Aorta (tissue), 5 donors: ENCODE measurements at regions not wholly inside any gene's neighbourhood (a gene's known extent, or its start where the extent isn't known, plus 50 kb on each side); places are given as distances from the start of the nearest gene placed in this dataset.
A peak's percentile ranks its signal among the peaks of the same experiment; 100 is the strongest.

Source experiments
- ATAC-seq: fragments of 200-7000 bp; cut with Tn5 transposase; one replicate; pipeline ENCODE4 v1.9.1; 2022; ENCODE audit warnings: moderate library complexity; ENCODE audit not compliant: low FRiP score
- DNase-seq, 2 donors: peaks; one replicate each; pipeline ENCODE4 v3.0.0-alpha.2; 2020
- H3K27ac ChIP-seq, 2 donors: one replicate each; pipeline ENCODE4 v1.5.1; 2013; ENCODE audit warnings: low read length in 2 of 2, mild to moderate bottlenecking in 2 of 2, moderate library complexity in 2 of 2, control low read depth in 1 of 2, inconsistent platforms in 1 of 2, low read depth in 1 of 2
- H3K27me3 ChIP-seq, 2 donors: one replicate each; pipeline ENCODE4 v1.6.1; 2013; ENCODE audit warnings: control low read depth in 1 of 2, low read length in 1 of 2, mild to moderate bottlenecking in 1 of 2, moderate library complexity in 1 of 2; ENCODE audit not compliant: insufficient read depth in 2 of 2, control insufficient read depth in 1 of 2
- H3K36me3 ChIP-seq, 2 donors: one replicate each; pipeline ENCODE4 v1.6.1; 2013; ENCODE audit warnings: control low read depth in 1 of 2, low read length in 1 of 2, mild to moderate bottlenecking in 1 of 2; ENCODE audit not compliant: insufficient read depth in 2 of 2, control insufficient read depth in 1 of 2
- H3K4me1 ChIP-seq, 2 donors: one replicate each; pipeline ENCODE4 v1.6.1; 2013; ENCODE audit warnings: low read length in 2 of 2, control low read depth in 1 of 2, mild to moderate bottlenecking in 1 of 2, moderate library complexity in 1 of 2; ENCODE audit not compliant: insufficient read depth in 2 of 2, control insufficient read depth in 1 of 2
- H3K4me3 ChIP-seq, 2 donors: one replicate each; pipeline ENCODE4 v1.5.1; 2013; ENCODE audit warnings: low read length in 2 of 2, control low read depth in 1 of 2, mild to moderate bottlenecking in 1 of 2
- H3K9me3 ChIP-seq: one replicate; pipeline ENCODE4 v1.6.1; 2013; ENCODE audit warnings: mild to moderate bottlenecking, low read length; ENCODE audit not compliant: control insufficient read depth
- WGBS, 2 donors: extraction: QIAGEN DNeasy Blood & Tissue Kit; methylation state at CpG; one replicate each; pipeline ENCODE4 v1.1.7; 2013; 5-methylcytosine and 5-hydroxymethylcytosine counted together
- intact Hi-C, 2 donors: fragments of 100-400 bp; cut with DNase I; formaldehyde crosslinking; loops; one replicate each; pipeline versions ENCODE4 v1.14.2 to v1.15.0; 2022
- donor health status: healthy with polysubstance abuse.
- donor health status: Bipolar disorder and iron deficiency.
- donor health status: DM: no; HTN: no; CAD: no.
- donor health status: DM: no; HTN: no; CAD: no.
- donor health status: DM: yes; HTN: yes; CAD: no.

GRCh38 chr9:126204708-126205225, 121.9 kb upstream of the MVB12B start:
- Histone ChIP-seq H3K4me3 (no peak overlapping the region), H3K36me3 (no peaks in the 10 kb centered on the region), H3K27me3 (no peaks in the 10 kb centered on the region), H3K27ac (no peak overlapping the region), H3K4me1 (no peaks in the 10 kb centered on the region), H3K9me3 (no peaks in the 10 kb centered on the region)
- intact Hi-C loops = no loop called here
- no peak for ATAC-seq
- WGBS, 2 donors = 94 to 98% methylated on average over 2 of the region's 2 CpGs
- DNase-seq = no peak

- DNase-seq (no peak), ATAC-seq (no peak)
- Histone ChIP-seq H3K9me3 (no peaks in the 10 kb centered on the region), H3K4me1 (no peaks in the 10 kb centered on the region), H3K27ac (no peak overlapping the region), H3K4me3 (no peak overlapping the region), H3K36me3 (no peaks in the 10 kb centered on the region), H3K27me3 (no peaks in the 10 kb centered on the region)
- WGBS, 2 donors = 33 to 36% methylated on average over 7 of the region's 7 CpGs
- intact Hi-C loops = no loop called here
These were observed 121.4 kb upstream of the MVB12B start for GRCh38 chr9:126205265-126205664.

GRCh38 chr9:126205845-126206498, 120.7 kb upstream of the MVB12B start:
- Histone ChIP-seq H3K27me3 (no peaks in the 10 kb centered on the region), H3K4me3 (no peak overlapping the region), H3K36me3 (no peaks in the 10 kb centered on the region), H3K9me3 (no peaks in the 10 kb centered on the region), H3K4me1 (no peaks in the 10 kb centered on the region), H3K27ac (no peak overlapping the region)
- WGBS, 2 donors = 74 to 77% methylated on average over 22 of the region's 22 CpGs
- DNase-seq = no peak
- ATAC-seq = no peak
- intact Hi-C loops = no loop called here

- Histone ChIP-seq H3K36me3 (no peaks in the 10 kb centered on the region), H3K4me3 (no peak overlapping the region), H3K27ac (no peak overlapping the region), H3K27me3 (no peaks in the 10 kb centered on the region), H3K4me1 (no peaks in the 10 kb centered on the region), H3K9me3 (peaks cover 1% of the 10 kb centered on the region)
- 71 to 72% methylated on average over 5 of the region's 5 CpGs for WGBS, 2 donors
- intact Hi-C loops = no loop called here
- ATAC-seq (peak; percentile 44), DNase-seq (no peak)
These were observed 119.4 kb upstream of the MVB12B start for GRCh38 chr9:126207256-126207655.

- Histone ChIP-seq H3K27ac (no peak overlapping the region), H3K4me1 (no peaks in the 10 kb centered on the region), H3K9me3 (peaks cover 5% of the 10 kb centered on the region), H3K36me3 (no peaks in the 10 kb centered on the region), H3K4me3 (no peak overlapping the region), H3K27me3 (no peaks in the 10 kb centered on the region)
- intact Hi-C loops = no loop called here
- DNase-seq (no peak), ATAC-seq (no peak)
- 76 to 82% methylated on average over 3 of the region's 3 CpGs for WGBS, 2 donors
These were observed 118.3 kb upstream of the MVB12B start for GRCh38 chr9:126208216-126208758.

GRCh38 chr9:126211441-126212074, 115.1 kb upstream of the MVB12B start:
- Histone ChIP-seq H3K27ac (no peak overlapping the region), H3K4me1 (no peaks in the 10 kb centered on the region), H3K4me3 (no peak overlapping the region), H3K27me3 (no peaks in the 10 kb centered on the region), H3K9me3 (peaks cover 8% of the 10 kb centered on the region), H3K36me3 (no peaks in the 10 kb centered on the region)
- WGBS, 2 donors = 80 to 84% methylated on average over 3 of the region's 3 CpGs
- no peak for DNase-seq
- no peak for ATAC-seq
- intact Hi-C loops = no loop called here

GRCh38 chr9:126215486-126215885, 111.1 kb upstream of the MVB12B start:
- 78 to 81% methylated on average over 4 of the region's 4 CpGs for WGBS, 2 donors
- Histone ChIP-seq H3K9me3 (peaks cover 8% of the 10 kb centered on the region), H3K27ac (no peak overlapping the region), H3K4me1 (no peaks in the 10 kb centered on the region), H3K27me3 (no peaks in the 10 kb centered on the region), H3K36me3 (no peaks in the 10 kb centered on the region), H3K4me3 (no peak overlapping the region)
- ATAC-seq = no peak
- intact Hi-C loops = no loop called here
- DNase-seq = no peak

- H3K9me3 ChIP-seq = peaks cover 7% of the 10 kb centered on the region
- ATAC-seq (no peak), DNase-seq (no peak)
- no peaks in the 10 kb centered on the region for H3K36me3 ChIP-seq
- H3K4me1 ChIP-seq = no peaks in the 10 kb centered on the region
- no peak overlapping the region for H3K4me3 ChIP-seq
- no peaks in the 10 kb centered on the region for H3K27me3 ChIP-seq
- H3K27ac ChIP-seq = no peak overlapping the region
- WGBS, 2 donors = 30 to 37% methylated on average over 4 of the region's 4 CpGs
- intact Hi-C loops = no loop called here
These were observed 109.8 kb upstream of the MVB12B start for GRCh38 chr9:126216826-126217225.

- Histone ChIP-seq H3K27me3 (no peaks in the 10 kb centered on the region), H3K4me3 (no peak overlapping the region), H3K9me3 (peaks cover 7% of the 10 kb centered on the region), H3K36me3 (no peaks in the 10 kb centered on the region), H3K27ac (no peak overlapping the region), H3K4me1 (no peaks in the 10 kb centered on the region)
- DNase-seq = no peak
- WGBS, 2 donors = 51 to 54% methylated on average over 5 of the region's 5 CpGs
- ATAC-seq = no peak
- intact Hi-C loops = no loop called here
These were observed 109.4 kb upstream of the MVB12B start for GRCh38 chr9:126217250-126217653.
